ENCODE measurements at regions not wholly inside any gene's neighbourhood (a gene's known extent, or its start where the extent isn't known, plus 50 kb on each side); places are given as distances from the start of the nearest gene placed in this dataset.

DNA sequence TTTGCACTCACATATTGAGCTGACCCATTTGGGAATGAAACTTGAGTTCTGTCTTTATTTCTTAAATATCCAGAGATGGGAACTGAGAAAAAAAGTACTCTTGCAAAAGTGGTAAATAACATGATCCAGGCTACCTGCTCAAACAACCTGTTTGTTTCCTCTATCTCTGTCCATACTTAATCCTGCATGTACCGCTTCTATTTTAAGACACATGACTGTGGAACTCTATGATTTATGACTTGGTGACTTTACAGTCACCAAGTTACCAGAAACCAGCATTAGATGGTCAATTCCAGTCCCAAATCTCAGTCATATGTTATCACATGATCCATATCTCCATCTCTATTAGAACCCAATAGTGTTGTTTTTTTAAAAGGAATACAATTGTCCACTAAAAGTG lies 606.7 kb downstream of the EPHA5 start:
- TF ChIP-seq, protein P1, sequence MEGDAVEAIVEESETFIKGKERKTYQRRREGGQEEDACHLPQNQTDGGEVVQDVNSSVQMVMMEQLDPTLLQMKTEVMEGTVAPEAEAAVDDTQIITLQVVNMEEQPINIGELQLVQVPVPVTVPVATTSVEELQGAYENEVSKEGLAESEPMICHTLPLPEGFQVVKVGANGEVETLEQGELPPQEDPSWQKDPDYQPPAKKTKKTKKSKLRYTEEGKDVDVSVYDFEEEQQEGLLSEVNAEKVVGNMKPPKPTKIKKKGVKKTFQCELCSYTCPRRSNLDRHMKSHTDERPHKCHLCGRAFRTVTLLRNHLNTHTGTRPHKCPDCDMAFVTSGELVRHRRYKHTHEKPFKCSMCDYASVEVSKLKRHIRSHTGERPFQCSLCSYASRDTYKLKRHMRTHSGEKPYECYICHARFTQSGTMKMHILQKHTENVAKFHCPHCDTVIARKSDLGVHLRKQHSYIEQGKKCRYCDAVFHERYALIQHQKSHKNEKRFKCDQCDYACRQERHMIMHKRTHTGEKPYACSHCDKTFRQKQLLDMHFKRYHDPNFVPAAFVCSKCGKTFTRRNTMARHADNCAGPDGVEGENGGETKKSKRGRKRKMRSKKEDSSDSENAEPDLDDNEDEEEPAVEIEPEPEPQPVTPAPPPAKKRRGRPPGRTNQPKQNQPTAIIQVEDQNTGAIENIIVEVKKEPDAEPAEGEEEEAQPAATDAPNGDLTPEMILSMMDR (IDR thresholded peaks at IDR 0.05), result no peak
- TF ChIP-seq POLR2A (IDR thresholded peaks at IDR 0.05), result no peak

All from uterus (tissue), 2 donors.